ENCODE measurements at regions not wholly inside any gene's neighbourhood (a gene's known extent, or its start where the extent isn't known, plus 50 kb on each side); places are given as distances from the start of the nearest gene placed in this dataset.
A peak's percentile ranks its signal among the peaks of the same experiment; 100 is the strongest.

- no peak for DNase-seq (ENCODE audit: low read depth)
- TF ChIP-seq CTCF (conservative IDR thresholded peaks at IDR 0.05; ENCODE audit: low read depth, low read length) = no peak
These were observed 530.3 kb downstream of the EPHA5 start for GRCh38 chr4:65139998-65140397.

GRCh38 chr4:65126200-65126599 is 544.1 kb downstream of the EPHA5 start:
- no peak for TF ChIP-seq CTCF (conservative IDR thresholded peaks at IDR 0.05; ENCODE audit: low read depth, low read length)
- no peak for DNase-seq (ENCODE audit: low read depth)
- no peak overlapping the region for H3K4me3 ChIP-seq (ENCODE audit: low read length)

More at GRCh38 chr4:65139998-65140397, 530.3 kb downstream of the EPHA5 start:
- no peak overlapping the region for H3K4me3 ChIP-seq (ENCODE audit: low read length)

GRCh38 chr4:65120287-65120686 is 550.0 kb downstream of the EPHA5 start:
- TF ChIP-seq CTCF (conservative IDR thresholded peaks at IDR 0.05; ENCODE audit: low read depth, low read length) = no peak
- no peak overlapping the region for H3K4me3 ChIP-seq (ENCODE audit: low read length)
- no peak for DNase-seq (ENCODE audit: low read depth)

GRCh38 chr4:65102419-65102818 is 567.9 kb downstream of the EPHA5 start:
- DNase-seq (ENCODE audit: low read depth) = no peak
- no peak for TF ChIP-seq CTCF (conservative IDR thresholded peaks at IDR 0.05; ENCODE audit: low read depth, low read length)

GRCh38 chr4:65096630-65097029 is 573.7 kb downstream of the EPHA5 start:
- no peak for DNase-seq (ENCODE audit: low read depth)
- no peak overlapping the region for H3K4me3 ChIP-seq (ENCODE audit: low read length)
- TF ChIP-seq CTCF (conservative IDR thresholded peaks at IDR 0.05; ENCODE audit: low read depth, low read length) = no peak

More at GRCh38 chr4:65102419-65102818, 567.9 kb downstream of the EPHA5 start:
- H3K4me3 ChIP-seq (ENCODE audit: low read length) = no peak overlapping the region

- no peak for DNase-seq (ENCODE audit: low read depth)
- TF ChIP-seq CTCF (conservative IDR thresholded peaks at IDR 0.05; ENCODE audit: low read depth, low read length) = peak; percentile 53
- H3K4me3 ChIP-seq (ENCODE audit: low read length) = no peak overlapping the region
These were observed 580.6 kb downstream of the EPHA5 start for GRCh38 chr4:65089666-65090065.

- DNase-seq (ENCODE audit: low read depth) = no peak
- no peak for TF ChIP-seq CTCF (conservative IDR thresholded peaks at IDR 0.05; ENCODE audit: low read depth, low read length)
These were observed 587.2 kb downstream of the EPHA5 start for GRCh38 chr4:65083076-65083475.

More at GRCh38 chr4:65083076-65083475, 587.2 kb downstream of the EPHA5 start:
- H3K4me3 ChIP-seq (ENCODE audit: low read length) = no peak overlapping the region
